HepG2 (cell line): ENCODE measurements at regions not wholly inside any gene's neighbourhood (a gene's known extent, or its start where the extent isn't known, plus 50 kb on each side); places are given as distances from the start of the nearest gene placed in this dataset.

Experiments used
- ATAC-seq: fragments of 200-7000 bp; cut with Tn5 transposase; 3 replicates; pipeline ENCODE4 v1.9.1; 2020; ENCODE audit warnings: mild to moderate bottlenecking, moderate library complexity
- BruUV-seq: library from RNA; stranded (reverse); fragments of 400-500 nt; replicated peaks from 2 replicates; lab custom pipeline; 2021; lab: Mats Ljungman, UMichigan
- CTCF ChIA-PET: fragments of 300-600 bp; formaldehyde crosslinking; extraction: SDS; loops from one replicate; lab custom pipeline; 2021; ENCODE audit warnings: low total read pairs, inconsistent platforms, low intra/inter-chr PET ratio; lab: Yijun Ruan, JAX
- POLR2A ChIA-PET: fragments of 350-600 bp; sonication (Branson Sonifier 250); formaldehyde crosslinking; loops from one replicate; lab custom pipeline; 2020; ENCODE audit warnings: antibody characterized with exemption, inconsistent platforms; lab: Yijun Ruan, JAX
- DNase-seq: peaks from one replicate; pipeline ENCODE4 v3.0.0-alpha.2; 2015; ENCODE audit warnings: low spot score
- FAIRE-seq: peaks from 3 replicates; lab custom pipeline; 2011; peaks lifted over from hg19 to GRCh38; lab: Jason Lieb, UNC
- H2AFZ ChIP-seq: one replicate; pipeline ENCODE4 v1.6.1; 2011; ENCODE audit warnings: low read length, inconsistent platforms
- H3K27ac ChIP-seq: fragments of 300-600 bp; 3 replicates; pipeline ENCODE4 v1.8.0; 2011; ENCODE audit warnings: mixed run types, mild to moderate bottlenecking, mixed read lengths, low read length, inconsistent platforms; ENCODE audit not compliant: insufficient read depth; ENCODE audit errors: extremely low read length
- H3K27me3 ChIP-seq, 2 experiments: fragments of 200-600 bp in 1 of 2; 2 replicates in 1 of 2; 3 replicates in 1 of 2; pipeline versions ENCODE4 v1.6.0 to v1.8.0; 2011; ENCODE audit warnings: low read length in 2 of 2, mild to moderate bottlenecking in 2 of 2, moderate library complexity in 2 of 2, inconsistent platforms in 1 of 2; ENCODE audit not compliant: insufficient read depth in 2 of 2, control insufficient read depth in 1 of 2
- H3K36me3 ChIP-seq, 2 experiments: fragments of 200-600 bp in 1 of 2; replicated peaks in 1 of 2; 2 replicates in 1 of 2; 3 replicates in 1 of 2; pipeline versions ENCODE4 v1.5.1 to v1.8.0; 2011; ENCODE audit warnings: low read length in 2 of 2, inconsistent platforms in 1 of 2; ENCODE audit not compliant: insufficient read depth in 2 of 2, control insufficient read depth in 1 of 2
- H3K4me1 ChIP-seq: 2 replicates; pipeline ENCODE4 v1.5.1; 2012; ENCODE audit warnings: low read length, inconsistent platforms; ENCODE audit not compliant: insufficient read depth
- H3K4me2 ChIP-seq: 2 replicates; pipeline ENCODE4 v1.6.0; 2011; ENCODE audit warnings: low read depth, low read length, inconsistent platforms
- H3K4me3 ChIP-seq, 3 experiments: fragments of 200-600 bp in 1 of 3; sonication (generic), shearing (Covaris generic) in 1 of 3; replicated peaks in 1 of 3; 2 replicates each; pipeline ENCODE4 v1.5.1; 2011 to 2016; ENCODE audit warnings: low read length in 3 of 3, inconsistent platforms in 2 of 3, low read depth in 2 of 3, mild to moderate bottlenecking in 2 of 3, control low read depth in 1 of 3, mixed read lengths in 1 of 3; ENCODE audit not compliant: insufficient read depth in 1 of 3
- H3K79me2 ChIP-seq: one replicate; pipeline ENCODE4 v1.6.1; 2011; ENCODE audit warnings: low read length, inconsistent platforms; ENCODE audit not compliant: insufficient read depth
- H3K9ac ChIP-seq: 2 replicates; pipeline ENCODE4 v1.6.0; 2011; ENCODE audit warnings: mild to moderate bottlenecking, low read depth, low read length, inconsistent platforms; ENCODE audit not compliant: insufficient read depth
- H3K9me3 ChIP-seq: 2 replicates; pipeline ENCODE4 v1.5.1; 2012; ENCODE audit warnings: mild to moderate bottlenecking, low read length
- H4K20me1 ChIP-seq: 2 replicates; pipeline ENCODE4 v1.6.0; 2011; ENCODE audit warnings: inconsistent platforms, mild to moderate bottlenecking, low read length, moderate library complexity; ENCODE audit not compliant: insufficient read depth
- AGO1 ChIP-seq: fragments of 200-400 bp; formaldehyde crosslinking; IDR thresholded peaks from 2 replicates; pipeline ENCODE4 v1.6.1; 2017; ENCODE audit warnings: mild to moderate bottlenecking, low read depth, low read length, moderate library complexity; ENCODE audit not compliant: poor library complexity, severe bottlenecking
- HES4 ChIP-seq: sonication (generic); formaldehyde crosslinking; IDR thresholded peaks from 2 replicates; pipeline ENCODE4 v1.9.0; 2021; ENCODE audit warnings: mild to moderate bottlenecking, missing genetic modification reagents, borderline replicate concordance
- KLF16 ChIP-seq, 2 experiments: sonication (generic) in 1 of 2; formaldehyde crosslinking in 1 of 2; IDR thresholded peaks; 2 replicates each; pipeline versions ENCODE4 v1.6.1 to v1.8.0; 2016 to 2023; ENCODE audit warnings: missing genetic modification reagents in 2 of 2, missing compliant biosample characterization in 1 of 2
- MTF1 ChIP-seq: sonication (generic); formaldehyde crosslinking; IDR thresholded peaks from 2 replicates; pipeline ENCODE4 v1.5.0; 2020; ENCODE audit warnings: missing genetic modification reagents
- NFRKB ChIP-seq: fragments of 450-650 bp; IDR thresholded peaks from 2 replicates; pipeline ENCODE4 v1.6.1; 2017
- NR2F1 ChIP-seq, 2 experiments: fragments of 450-650 bp in 1 of 2; formaldehyde crosslinking in 1 of 2; IDR thresholded peaks; 2 replicates each; pipeline versions ENCODE4 v1.5.0 to v1.6.1; 2016 to 2020; ENCODE audit warnings: mild to moderate bottlenecking in 1 of 2, missing compliant biosample characterization in 1 of 2, missing genetic modification reagents in 1 of 2, moderate library complexity in 1 of 2
- NR2F6 ChIP-seq, 2 experiments: IDR thresholded peaks; 2 replicates each; pipeline ENCODE4 v1.6.1; 2016; ENCODE audit warnings: antibody characterized with exemption in 1 of 2, mild to moderate bottlenecking in 1 of 2
- RARA ChIP-seq: IDR thresholded peaks from 2 replicates; pipeline ENCODE4 v1.6.1; 2016; ENCODE audit warnings: missing genetic modification reagents, missing compliant biosample characterization
- RXRB ChIP-seq: IDR thresholded peaks from 2 replicates; pipeline ENCODE4 v1.6.1; 2016; ENCODE audit warnings: borderline replicate concordance, missing genetic modification reagents, missing compliant biosample characterization
- SKI ChIP-seq: fragments of 450-650 bp; IDR thresholded peaks from one replicate; pipeline ENCODE4 v1.6.1; 2018; ENCODE audit warnings: mild to moderate bottlenecking; ENCODE audit not compliant: partially characterized antibody
- ZMYM2 ChIP-seq: sonication (generic); formaldehyde crosslinking; IDR thresholded peaks from 2 replicates; pipeline ENCODE4 v1.8.0; 2022; ENCODE audit warnings: mild to moderate bottlenecking, missing genetic modification reagents
- ZNF558 ChIP-seq: sonication (generic); formaldehyde crosslinking; IDR thresholded peaks from 2 replicates; pipeline ENCODE4 v1.9.0; 2022; ENCODE audit warnings: mild to moderate bottlenecking, missing genetic modification reagents, borderline replicate concordance
- ZNF567 ChIP-seq: sonication (generic); formaldehyde crosslinking; IDR thresholded peaks from 2 replicates; pipeline ENCODE4 v1.8.1; 2023; ENCODE audit warnings: mild to moderate bottlenecking, missing genetic modification reagents, borderline replicate concordance
- ZNF768 ChIP-seq: sonication (generic); formaldehyde crosslinking; IDR thresholded peaks from 2 replicates; pipeline ENCODE4 v1.4.0; 2020; ENCODE audit warnings: missing genetic modification reagents
- WGBS: methylation state at CpG from one replicate; pipeline ENCODE4 v1.1.6; 2017; ENCODE audit warnings: low lambda C conversion rate; 5-methylcytosine and 5-hydroxymethylcytosine counted together
- in situ Hi-C: cut with HindIII; loops from 2 replicates; pipeline ENCODE4 v1.10.0; 2017; ENCODE audit warnings: low pct_unique_long_range_greater_than_20kb; ENCODE audit not compliant: extremely low pct_ligation_motif_present
- intact Hi-C: fragments of 100-400 bp; cut with micrococcal nuclease; formaldehyde crosslinking; loops from one replicate; pipeline ENCODE4 v1.10.0; 2022; ENCODE audit not compliant: unreplicated experiment
- TF ChIP-seq, protein P1 (sequence below), 2 experiments: fragments of 450-650 bp in 1 of 2; sonication (generic) in 1 of 2; formaldehyde crosslinking in 1 of 2; IDR thresholded peaks; 2 replicates each; pipeline versions ENCODE4 v1.6.1 to v1.8.0; 2016 to 2022; ENCODE audit warnings: antibody characterized with exemption in 1 of 2, mild to moderate bottlenecking in 1 of 2, missing genetic modification reagents in 1 of 2

DNA sequence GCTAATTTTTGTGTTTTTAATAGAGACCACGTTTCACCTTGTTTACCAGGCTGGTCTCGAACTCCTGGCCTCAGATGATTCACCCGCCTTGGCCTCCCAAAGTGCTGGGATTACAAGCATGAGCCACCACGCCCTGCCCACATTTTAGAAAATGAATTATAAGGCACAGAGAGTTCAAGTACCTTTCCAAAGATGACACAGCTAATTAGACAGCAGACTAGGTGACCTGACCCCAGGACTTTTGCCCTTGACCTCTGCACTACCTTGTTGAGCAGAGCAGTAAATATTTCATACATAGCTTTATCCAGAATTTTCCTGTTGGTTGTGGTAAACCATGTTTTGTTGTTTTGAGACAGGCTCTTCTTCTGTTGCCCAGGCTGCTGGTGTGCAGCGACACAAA is 131.3 kb upstream of the KCTD7 start:
- Histone ChIP-seq H3K27ac (peak overlapping the region; percentile 36), H3K9me3 (no peaks in the 10 kb centered on the region), H3K27me3 (no peaks in the 10 kb centered on the region), H3K79me2 (peaks cover 9% of the 10 kb centered on the region), H3K9ac (no peak overlapping the region), H2AFZ (no peak overlapping the region), H3K4me1 (peaks cover 53% of the 10 kb centered on the region), H3K4me3 (no peak overlapping the region), H3K4me2 (no peak overlapping the region), H4K20me1 (no peaks in the 10 kb centered on the region), H3K36me3 (no peaks in the 10 kb centered on the region)
- ATAC-seq = no peak
- BruUV-seq = no TSS peak
- ChIA-PET CTCF (no interaction called here), POLR2A (no interaction called here)
- TF ChIP-seq MTF1 (CRISPR knock-in tag) (no peak), ZNF768 (CRISPR knock-in tag) (peak; percentile 70), ZNF558 (CRISPR knock-in tag) (no peak), AGO1 (no peak), KLF16 (CRISPR knock-in tag; IDR thresholded peaks at IDR 0.05) (no peak), ZNF567 (CRISPR knock-in tag) (no peak), RXRB (CRISPR knock-in tag) (0 out of 2 replicates have a peak, but pooled peaks have one; percentile 35), HES4 (CRISPR knock-in tag) (no peak), ZMYM2 (CRISPR knock-in tag) (0 out of 2 replicates have a peak, but pooled peaks have one; percentile 14), NR2F1 (CRISPR knock-in tag; IDR thresholded peaks at IDR 0.05) (peak in 1 of 2 experiments; percentile 48; a peak in 1 of 4 replicates), SKI (peak; percentile 33), RARA (CRISPR knock-in tag) (peak; percentile 64), NR2F6 (IDR thresholded peaks at IDR 0.05) (peak; percentile 67), NR2F6 (CRISPR knock-in tag; IDR thresholded peaks at IDR 0.05) (peak; percentile 28; the same call in 1 of the 2 replicates), NFRKB (no peak)
- TF ChIP-seq, protein P1, sequence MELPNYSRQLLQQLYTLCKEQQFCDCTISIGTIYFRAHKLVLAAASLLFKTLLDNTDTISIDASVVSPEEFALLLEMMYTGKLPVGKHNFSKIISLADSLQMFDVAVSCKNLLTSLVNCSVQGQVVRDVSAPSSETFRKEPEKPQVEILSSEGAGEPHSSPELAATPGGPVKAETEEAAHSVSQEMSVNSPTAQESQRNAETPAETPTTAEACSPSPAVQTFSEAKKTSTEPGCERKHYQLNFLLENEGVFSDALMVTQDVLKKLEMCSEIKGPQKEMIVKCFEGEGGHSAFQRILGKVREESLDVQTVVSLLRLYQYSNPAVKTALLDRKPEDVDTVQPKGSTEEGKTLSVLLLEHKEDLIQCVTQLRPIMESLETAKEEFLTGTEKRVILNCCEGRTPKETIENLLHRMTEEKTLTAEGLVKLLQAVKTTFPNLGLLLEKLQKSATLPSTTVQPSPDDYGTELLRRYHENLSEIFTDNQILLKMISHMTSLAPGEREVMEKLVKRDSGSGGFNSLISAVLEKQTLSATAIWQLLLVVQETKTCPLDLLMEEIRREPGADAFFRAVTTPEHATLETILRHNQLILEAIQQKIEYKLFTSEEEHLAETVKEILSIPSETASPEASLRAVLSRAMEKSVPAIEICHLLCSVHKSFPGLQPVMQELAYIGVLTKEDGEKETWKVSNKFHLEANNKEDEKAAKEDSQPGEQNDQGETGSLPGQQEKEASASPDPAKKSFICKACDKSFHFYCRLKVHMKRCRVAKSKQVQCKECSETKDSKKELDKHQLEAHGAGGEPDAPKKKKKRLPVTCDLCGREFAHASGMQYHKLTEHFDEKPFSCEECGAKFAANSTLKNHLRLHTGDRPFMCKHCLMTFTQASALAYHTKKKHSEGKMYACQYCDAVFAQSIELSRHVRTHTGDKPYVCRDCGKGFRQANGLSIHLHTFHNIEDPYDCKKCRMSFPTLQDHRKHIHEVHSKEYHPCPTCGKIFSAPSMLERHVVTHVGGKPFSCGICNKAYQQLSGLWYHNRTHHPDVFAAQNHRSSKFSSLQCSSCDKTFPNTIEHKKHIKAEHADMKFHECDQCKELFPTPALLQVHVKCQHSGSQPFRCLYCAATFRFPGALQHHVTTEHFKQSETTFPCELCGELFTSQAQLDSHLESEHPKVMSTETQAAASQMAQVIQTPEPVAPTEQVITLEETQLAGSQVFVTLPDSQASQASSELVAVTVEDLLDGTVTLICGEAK (IDR thresholded peaks at IDR 0.05) = no peak
- TF ChIP-seq, protein P1 (CRISPR knock-in tag; IDR thresholded peaks at IDR 0.05) = no peak
- in situ Hi-C loops (no loop called here), intact Hi-C loops (no loop called here)
- no peak for FAIRE-seq
- no peak for DNase-seq
- WGBS = 76% methylated on average over 5 of the region's 5 CpGs
